ENCODE measurements at regions not wholly inside any gene's neighbourhood (a gene's known extent, or its start where the extent isn't known, plus 50 kb on each side); places are given as distances from the start of the nearest gene placed in this dataset.
"Not testable (repeated sequence)": the region's sequence is repeated elsewhere in the genome, so short reads cannot be mapped to it uniquely, and the experiment has no call there.

DNA sequence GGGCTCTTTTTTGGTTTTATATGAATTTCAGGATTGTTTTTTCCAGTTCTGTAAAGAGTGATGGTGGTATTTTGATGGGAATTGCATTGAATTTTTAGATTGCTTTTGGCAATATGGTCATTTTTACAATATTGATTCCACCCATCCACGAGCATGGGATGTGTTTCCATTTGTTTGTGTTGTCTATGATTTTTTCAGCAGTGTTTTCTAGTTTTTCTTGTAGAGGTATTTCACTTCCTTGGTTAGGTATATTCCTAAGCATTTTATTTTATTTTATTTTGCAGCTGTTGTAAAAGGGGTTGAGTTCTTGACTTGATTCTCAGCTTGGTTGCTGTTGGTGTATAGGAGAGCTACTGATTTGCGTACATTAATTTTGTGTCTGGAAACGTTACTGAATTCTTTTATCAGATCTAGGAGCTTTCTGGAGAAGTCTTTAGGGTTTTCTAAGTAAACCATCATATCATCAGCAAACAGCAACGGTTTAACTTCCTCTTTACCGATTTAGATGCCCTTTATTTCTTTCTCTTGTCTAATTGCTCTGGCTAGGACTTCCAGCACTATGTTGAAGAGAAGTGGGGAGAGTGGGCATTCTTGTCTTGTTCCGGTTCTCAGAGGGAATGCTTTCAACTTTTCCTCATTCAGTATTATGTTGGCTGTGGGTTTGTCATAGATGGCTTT lies 69.4 kb upstream of the GNG12 start:
- TF ChIP-seq POLR2A (IDR thresholded peaks at IDR 0.05; ENCODE audit: low read length); GATA1 (IDR thresholded peaks at IDR 0.05; ENCODE audit: low read depth, low read length): not testable (repeated sequence)

Data from erythroblast (primary cell).